ENCODE measurements at regions not wholly inside any gene's neighbourhood (a gene's known extent, or its start where the extent isn't known, plus 50 kb on each side); places are given as distances from the start of the nearest gene placed in this dataset.

DNA sequence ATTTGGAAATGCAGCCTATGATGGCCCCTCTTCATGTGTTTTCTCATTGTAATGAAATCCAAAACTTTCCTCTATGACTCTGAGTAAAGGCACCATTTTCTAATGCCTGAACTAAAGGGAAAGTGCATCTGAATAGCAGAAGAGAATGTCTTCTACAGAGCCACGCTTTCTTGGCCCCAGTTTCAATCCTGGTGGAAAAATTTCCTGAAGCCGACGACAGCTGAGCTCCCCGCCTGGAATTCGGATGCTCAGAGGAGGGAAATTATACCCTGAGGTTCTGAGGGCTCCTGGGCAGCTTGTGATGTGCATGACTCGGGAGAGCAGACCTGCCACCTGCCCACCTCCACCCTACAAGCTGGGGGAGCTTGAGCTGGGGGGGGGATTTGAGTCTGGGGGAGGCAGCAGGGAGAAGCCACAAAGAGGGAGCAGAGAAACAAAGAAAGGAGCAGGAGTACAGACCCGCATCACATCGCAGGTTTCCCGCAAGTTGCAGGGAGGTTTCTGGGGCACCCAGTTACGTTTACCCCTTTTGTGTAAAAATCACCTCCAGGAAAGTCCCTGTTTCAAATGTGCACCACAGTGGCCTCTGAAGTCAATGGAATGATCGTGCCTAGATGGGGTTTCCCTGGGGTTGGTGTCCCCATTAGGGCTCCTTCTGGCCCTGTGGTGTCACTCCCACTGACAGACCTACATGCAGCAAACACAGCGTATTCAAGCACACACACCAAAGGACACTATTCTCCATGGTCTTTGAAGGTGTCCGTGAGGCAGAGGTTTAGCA lies 145.6 kb upstream of the RBPJ start:
- no peak for TF ChIP-seq CTCF (IDR thresholded peaks at IDR 0.05)
- TF ChIP-seq POLR2A (IDR thresholded peaks at IDR 0.05), result no peak

Data from vagina (tissue), 2 donors.